GM19372 (cell line): ENCODE measurements at regions not wholly inside any gene's neighbourhood (a gene's known extent, or its start where the extent isn't known, plus 50 kb on each side); places are given as distances from the start of the nearest gene placed in this dataset.

Source experiments
- ATAC-seq: cut with Tn5 transposase; IDR thresholded peaks from one replicate; pipeline ENCODE4 v1.9.1; 2021; ENCODE audit warnings: mild to moderate bottlenecking, low read depth, moderate library complexity; ENCODE audit not compliant: unreplicated experiment

DNA sequence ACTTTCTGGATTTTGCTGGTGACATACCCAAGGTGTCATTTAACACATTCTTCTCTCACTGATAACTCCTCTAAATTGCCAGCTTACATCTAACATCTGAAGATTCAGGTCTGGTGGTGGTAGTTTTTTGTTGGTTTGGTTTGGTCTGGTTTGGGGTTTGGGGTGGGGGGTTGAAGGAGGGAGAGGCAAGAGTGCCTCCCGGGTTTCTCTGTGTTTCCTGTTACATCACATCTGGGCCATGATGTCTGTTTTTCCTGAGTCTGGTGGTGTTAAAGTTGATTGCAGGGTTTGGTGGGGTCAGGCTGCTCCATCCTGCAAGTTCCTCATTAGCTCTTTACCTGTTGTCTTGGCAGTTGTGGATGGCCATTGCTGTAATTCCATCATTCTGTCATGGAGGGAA is 155.8 kb upstream of the UBL3 start:
- ATAC-seq: no peak

DNA sequence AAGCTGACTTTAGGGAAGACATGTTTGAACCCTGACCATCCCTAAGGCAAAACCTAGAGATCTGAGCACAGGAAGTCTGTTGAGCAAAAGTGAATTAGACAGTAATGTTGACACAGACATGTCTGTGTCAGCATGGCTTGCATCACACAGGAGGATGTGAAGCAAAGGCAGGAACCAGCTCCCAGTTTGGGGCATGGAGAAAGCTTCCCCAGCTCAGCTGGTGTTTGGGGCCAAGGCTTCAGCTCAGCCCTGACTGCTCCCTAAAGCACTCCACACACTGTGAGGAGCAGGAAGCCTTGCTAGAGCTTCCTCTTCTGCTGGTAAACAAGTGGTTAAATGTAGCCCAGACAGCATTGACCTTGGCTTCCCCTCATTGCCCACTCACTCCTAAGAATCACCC is 153.8 kb upstream of the UBL3 start:
- ATAC-seq: no peak

DNA sequence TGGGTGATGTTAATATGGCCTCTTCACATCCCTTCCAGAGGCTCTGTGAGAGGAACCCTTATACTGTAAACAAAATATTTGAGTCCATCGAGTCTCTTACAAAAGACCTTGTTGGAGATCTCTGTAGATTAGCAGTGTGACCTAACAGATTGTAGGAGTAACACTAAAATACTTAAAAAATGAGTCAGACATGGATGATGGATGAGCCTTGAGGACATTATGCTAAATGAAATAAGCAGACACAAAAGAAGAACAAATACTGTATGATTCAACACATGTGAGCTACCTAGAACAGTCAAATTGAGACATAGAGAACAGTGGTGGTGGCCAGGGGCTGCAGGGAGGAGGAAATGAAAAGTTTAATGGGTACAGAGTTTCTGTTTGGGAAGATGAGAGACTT is 152.2 kb upstream of the UBL3 start:
- no peak for ATAC-seq

DNA sequence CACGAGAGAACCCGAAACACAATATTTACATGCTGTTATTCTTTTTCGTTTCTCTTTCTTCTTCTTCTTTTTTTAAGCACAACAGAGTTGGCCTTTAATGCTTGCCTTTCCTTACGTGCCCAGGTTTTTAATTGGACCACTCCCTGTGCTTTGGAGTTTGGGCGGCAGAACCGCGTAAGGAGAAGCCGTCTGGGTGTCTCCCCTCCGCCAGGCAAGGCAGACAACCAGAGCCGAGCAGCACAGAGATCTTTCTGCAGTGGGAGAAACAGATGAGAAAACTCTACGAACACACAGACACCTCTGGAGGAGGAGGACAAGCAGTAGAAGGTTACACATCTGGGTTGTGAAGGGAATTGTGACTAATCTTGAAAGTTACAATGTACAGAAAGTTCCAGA is 150.0 kb upstream of the UBL3 start:
- ATAC-seq: no peak

DNA sequence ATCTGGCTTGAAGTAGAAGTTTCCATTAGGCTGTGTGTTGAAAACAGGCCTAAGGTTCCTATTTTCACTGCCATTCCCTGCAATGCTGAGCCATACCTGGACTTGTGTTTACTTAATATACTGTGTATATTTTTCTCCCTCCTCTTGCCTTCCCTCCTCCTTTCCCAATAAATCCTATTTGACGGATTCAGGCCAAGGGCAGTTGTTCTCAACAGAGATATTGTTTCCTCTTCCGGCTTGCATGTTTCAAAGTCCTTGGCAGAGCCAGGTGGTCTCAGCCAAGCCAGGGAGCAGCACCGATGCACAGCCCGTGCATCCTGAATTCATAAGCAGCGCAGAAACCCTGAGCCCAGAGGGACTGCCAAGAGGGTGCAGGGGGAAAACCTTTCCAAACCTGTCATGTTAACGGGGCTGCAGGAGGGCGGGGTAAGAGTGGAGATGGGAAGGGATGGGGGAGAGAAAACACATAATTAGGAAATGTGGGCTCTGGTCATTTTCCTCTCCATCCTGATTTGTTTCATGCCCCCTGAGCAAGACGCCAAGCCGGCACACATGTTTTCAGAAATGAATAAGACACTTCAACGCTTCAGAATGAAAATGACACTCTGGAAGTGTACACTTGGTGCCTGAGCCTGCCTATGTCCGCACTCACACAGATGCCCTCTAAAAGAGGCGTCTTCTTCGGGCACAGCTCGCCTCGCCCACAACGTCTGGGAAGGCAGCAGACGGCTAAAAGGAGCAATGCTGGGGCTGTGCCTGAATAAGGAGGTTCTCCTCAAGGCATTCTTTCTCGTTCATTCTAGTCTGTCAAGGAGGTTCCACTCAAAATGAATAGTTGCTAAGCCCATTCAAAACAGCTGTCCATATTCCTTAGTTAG is 149.3 kb upstream of the UBL3 start:
- no peak for ATAC-seq

DNA sequence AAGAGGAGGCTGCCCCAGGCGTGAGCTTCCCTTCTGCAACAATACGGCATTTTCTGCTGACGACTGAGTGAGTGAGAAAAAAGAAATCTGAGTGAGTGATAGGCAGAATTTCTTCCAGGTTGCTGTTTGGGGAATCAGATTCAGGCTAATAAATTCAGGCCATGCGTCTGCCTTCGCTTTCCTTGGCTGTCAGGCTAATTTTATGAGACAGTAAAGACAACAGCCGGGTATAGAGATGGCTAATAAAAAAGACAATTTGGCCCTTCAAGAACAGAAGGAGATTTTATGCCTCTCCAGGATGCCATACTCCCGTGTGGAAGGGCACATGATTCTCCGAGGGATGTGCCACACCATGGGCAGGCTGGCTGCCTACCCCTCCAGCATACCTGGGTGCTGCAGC is 145.9 kb upstream of the UBL3 start:
- ATAC-seq: no peak

DNA sequence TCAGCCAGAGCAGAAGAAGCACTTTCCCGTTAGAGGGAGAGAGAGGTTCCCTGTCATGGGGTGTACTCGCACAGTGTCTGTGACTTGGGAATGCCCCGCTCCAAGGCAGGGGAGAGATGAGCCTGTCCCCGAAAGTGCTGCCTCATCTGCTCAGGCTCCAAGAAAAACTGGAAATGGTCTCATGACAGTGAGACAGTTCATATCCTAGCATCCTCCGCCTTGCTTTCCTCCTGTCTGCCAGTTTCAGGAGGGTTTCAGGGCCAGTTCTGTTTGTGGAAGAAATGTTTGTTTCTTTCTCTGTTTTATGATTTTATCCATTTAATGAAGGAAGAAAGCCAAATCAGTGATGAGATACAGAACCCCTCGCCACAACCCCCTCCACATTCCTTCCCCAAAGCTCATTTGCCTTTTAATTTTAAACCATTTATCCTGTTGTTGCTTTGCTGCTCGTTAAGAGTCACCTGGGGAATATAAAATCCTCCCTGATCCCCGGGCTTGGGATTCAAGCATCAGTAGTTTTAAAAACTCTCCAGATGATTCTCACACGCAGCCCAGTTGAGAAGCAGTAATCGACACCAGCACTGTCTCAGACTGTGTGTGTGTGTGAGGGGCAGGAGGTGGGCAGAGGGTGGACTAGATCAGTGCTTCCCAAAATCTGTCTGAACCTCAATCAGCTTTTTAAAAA is 144.6 kb upstream of the UBL3 start:
- no peak for ATAC-seq

DNA sequence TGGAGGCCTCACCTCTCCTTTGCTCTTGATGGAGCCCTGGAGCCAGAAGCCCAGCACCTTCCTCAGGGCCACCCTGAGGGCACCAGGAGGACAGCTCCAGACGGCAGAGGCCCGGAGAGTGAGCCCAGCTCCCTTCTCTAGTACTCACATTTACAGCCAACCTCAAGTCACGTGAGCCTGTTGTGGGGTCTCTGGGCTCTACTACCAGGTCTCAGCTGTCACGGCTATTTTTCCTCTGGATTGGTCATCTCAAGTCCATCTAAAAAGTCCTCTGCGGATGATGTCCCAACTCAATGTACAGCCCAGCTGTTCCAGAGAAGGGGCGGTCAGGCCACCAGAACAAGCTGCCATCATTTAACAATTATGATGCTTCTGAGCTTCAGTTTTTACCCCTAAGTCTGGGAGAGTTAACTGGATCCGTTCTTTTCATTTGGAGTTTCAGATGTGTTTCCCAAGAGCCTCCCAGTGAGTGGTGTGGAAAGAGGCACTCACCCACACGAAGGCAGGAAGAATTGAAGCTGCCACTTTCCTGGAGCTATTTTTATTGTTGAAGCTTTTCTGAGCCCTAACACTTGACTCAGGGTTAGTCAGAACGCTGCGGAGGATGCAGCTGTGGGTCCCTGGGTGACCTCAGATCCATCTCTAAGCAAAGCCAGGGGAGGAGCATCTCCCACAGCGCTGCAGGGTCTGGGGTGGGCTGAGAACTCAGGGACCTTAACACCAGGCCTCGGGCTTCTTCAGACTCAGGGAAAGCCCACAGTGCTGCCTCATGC is 143.5 kb upstream of the UBL3 start:
- ATAC-seq: no peak

DNA sequence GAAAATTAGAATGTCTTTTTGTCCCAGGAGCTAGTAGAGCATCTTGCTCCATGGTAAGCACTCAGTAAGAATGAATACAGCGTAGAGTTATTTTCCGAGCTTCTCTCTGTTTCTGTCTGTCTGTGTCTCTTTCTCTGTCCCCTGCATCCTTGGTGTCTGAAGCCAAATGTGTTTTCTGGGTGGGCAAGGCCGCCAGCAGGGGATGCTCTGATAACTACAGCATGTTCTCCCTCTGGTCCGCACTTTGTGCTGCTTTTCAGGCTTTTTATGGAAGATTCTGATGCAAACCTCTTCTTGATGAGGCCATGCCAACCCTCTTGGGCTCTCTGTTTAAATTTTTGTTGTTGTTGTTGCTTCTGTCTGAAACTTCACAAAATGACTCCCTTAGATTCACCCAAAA is 142.8 kb upstream of the UBL3 start:
- no peak for ATAC-seq

DNA sequence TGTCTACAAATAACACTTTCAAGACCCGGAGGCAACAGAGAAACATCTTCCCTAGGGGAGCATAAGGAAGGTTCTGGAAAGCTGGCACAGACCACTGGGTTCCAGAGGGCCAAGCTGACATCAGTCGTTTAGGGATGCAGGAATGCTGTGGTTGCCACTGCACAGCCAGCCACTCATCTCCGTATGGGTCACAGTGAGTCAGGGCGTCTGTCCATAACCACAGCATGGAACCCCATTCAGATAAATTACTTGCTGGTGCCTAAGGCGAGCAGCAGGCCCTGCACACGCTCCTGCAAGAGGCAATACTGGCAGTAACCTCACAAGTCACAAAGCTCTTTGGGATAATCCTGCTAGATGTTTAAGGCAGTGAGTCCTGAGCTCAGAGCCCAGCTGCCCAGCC is 140.9 kb upstream of the UBL3 start:
- no peak for ATAC-seq

DNA sequence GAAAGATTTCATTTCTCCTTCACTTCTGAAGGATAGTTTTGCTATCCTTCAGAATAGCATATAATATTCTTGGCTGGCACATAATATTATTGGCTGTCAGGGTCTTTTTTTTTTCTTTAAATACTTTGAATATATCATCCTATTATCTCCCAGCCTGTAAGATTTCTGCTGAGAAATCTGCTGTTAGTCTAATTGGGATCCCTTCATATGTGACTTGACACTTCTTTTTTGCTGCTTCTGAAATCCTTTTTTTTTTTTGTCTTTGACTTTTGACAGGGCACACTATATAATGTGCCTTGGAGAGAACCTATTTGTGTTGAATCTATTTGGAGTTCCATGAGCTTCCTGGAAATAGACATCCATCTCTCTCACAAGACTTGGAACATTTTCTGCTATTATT is 136.9 kb upstream of the UBL3 start:
- no peak for ATAC-seq

DNA sequence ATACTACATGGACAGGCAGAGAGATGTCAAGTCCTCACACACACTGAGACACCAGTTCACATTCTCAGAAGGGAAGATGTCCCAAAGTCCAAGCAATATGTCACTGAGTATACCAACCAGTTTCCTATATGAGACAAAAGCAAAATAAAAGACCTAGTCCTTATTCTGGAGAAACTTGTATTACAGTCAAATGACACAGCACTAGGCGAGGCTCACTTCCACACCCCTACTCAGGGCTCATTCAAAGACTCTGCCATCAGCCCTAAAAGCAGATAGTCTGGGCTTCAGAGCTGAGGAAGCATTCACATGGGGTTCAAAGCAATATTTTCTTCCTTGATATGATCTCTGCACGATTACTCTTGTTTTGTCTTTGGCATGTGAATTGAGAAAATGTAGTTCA is 129.9 kb upstream of the UBL3 start:
- ATAC-seq: no peak

DNA sequence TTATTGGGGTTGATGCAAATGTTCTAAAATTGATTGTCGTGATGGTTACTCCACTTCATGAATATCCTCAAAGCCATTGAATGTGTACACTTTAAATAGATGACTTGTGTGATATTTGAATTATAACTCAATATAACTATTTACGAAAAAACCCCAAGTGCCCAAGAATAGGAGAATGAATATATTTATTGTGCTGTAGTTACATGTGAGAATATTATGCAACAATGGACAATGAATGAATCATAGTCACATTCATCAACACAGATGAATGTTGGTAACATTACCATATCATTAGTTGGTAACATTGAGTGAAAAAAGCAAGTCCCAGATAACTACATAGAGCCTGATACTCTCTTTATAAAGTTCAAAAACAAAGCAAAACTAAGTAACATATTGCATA is 127.8 kb upstream of the UBL3 start:
- no peak for ATAC-seq

DNA sequence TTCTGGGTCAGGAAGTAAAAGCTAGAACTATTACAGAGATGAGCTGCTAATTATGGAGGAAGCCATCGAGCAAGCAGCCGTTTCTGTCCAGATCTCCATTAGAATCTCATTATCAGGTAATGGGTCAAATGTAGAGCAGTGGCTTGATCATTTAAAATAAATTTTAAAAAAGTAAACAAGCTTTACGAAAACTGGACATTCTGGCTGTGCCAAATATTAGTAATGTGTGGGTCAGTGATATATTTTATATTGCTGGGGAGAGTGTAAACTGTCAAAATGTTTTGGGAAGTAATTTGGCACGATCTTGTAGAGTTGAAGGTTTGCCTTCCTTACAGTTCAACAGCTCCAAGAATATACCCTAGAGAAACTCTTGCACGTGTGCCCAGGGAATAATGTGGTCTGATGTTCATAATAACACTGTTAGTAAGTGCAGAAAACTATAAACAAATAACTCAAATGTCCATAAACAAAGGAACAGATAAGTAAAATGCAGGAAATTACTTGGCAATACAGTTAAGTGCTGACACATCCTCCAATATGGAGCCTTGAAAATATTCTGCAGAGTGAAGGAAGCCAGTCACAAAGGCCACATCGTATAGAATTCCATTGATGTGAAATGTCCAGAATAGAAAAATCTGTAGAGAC is 127.2 kb upstream of the UBL3 start:
- no peak for ATAC-seq

DNA sequence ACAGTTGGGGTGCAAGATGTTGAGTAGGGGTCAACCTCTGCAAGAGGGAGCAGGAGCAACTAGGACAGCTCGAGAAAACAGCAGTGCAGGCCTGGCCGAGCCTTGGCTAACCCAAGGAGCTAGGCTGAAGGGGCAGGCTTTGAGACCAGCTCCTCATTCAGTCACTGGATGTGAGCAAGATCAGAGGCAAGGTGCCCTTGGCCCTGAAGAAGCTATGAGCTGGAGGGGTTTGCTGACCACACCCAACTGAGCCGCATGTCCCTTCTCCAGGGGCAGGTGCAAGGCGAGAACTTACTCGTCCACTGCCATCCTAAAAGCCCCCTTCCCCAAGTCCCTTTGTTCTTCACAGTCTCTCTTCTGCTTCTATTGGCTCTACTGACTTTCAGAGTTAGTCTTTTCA is 126.1 kb upstream of the UBL3 start:
- ATAC-seq: no peak

DNA sequence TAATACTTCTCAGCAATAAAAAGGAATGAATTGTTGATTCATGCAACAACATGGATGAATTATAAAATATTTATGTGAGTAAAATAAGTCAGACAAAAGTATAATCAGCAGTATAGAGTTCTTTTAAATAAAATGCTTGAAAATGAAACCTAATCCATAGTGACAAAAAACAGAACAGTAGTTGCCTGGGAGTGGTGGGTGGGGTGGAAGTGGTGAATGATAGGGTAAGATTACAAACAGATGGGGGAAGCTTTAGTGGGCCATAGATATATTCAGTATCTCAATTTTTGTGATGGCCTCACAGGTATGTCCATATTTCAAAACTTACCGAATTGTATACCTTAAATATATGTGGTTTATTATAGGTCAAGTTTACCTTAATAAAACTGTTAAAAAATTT is 124.9 kb upstream of the UBL3 start:
- ATAC-seq: no peak

DNA sequence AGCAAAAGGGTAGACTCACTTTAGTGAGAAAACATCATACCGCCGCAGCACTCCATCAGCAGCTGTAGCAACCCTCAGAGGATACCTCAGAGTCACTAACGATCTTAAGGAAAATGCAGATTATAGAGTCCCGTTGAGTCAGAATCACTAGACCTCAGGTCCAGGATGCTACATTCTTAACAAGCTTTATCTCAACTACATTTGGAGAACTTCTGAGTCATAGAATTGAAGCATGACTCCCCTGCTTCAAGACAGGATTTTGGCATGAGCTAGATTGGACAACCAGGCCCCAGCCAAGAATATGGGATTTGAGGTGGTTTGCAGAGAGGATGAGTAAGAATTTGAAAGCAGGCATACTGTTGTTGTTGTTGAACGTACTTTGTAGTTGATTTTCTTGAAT is 118.9 kb upstream of the UBL3 start:
- ATAC-seq: no peak

DNA sequence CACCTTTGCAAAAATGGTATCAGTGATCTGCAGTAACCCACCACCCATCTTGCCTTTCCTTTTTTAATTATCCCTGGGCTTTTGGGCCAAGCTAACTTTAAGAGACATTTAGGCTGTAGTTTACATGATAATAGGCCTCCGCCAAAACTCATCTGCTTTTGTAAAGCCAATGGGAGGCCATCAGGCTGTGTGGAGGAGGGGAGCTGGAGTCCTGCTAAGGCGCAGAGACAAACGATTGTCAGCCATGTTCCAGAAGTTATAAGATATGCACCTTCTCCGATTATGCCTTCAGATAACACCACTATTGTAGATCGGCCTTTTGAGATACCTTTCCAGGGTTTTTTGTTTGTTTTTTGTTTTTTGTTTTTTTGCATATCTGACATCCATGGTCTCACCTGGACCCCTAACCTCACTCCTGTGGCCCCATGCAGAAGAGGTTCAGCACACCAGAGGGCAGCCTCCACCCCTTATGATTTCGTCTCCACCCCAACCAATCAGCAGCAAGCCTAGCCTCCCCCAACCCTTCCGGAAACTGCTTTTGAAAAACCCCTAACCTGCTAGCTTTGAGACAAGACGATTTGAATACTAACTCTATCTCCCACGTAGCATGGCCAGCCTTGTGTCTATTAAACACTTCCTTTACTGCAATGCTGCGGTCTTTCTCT is 113.9 kb upstream of the UBL3 start:
- ATAC-seq: no peak

DNA sequence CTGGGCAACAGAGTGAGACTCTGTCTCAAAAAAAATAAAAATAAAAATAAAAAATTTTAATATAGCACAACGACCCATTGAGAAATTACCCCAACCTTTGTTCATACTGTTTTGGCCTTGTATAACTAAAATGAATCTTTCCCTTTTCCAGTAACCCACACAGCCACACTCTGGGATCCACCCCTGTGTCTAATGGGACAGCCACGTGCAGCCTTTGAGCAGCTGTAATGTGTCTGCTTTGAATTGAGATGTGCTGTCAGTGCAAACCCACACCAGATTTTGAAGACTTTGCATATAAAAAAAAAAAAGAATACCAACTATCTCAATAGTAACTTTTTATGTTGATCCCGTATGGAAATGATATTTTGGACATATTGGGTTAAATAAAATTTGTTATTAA is 112.7 kb upstream of the UBL3 start:
- ATAC-seq: no peak

DNA sequence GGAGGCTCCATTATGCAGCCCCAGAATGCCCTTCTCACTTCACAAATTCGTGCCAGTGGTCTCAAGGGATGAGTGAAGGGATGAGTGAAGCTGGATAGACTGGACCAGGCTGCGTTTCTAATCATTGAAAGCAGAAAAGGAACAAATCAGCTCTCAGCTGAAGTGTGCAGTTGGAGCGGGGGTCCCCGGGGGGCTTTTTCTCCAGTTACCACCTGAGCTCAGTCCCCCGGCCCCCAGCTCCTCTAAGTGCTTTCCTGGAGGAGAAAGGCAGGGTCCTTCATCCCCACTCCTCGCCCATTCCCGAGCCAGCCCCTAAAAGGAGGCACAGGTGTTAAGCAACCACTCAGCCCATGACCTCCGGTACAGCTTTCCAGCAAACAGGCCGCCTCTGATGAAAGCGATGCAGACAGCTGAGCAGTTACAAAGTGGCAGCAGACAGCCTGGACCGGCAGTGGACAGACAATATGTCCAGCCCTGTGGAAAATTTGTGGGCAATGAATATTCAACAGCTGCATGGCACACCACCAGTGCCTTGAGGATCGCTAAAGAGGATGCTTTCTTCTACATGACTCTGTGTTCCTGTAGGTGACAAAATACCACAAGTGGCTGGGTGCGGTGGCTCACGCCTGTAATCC is 110.7 kb upstream of the UBL3 start:
- no peak for ATAC-seq
